H1 (cell line): ENCODE measurements at regions not wholly inside any gene's neighbourhood (a gene's known extent, or its start where the extent isn't known, plus 50 kb on each side); places are given as distances from the start of the nearest gene placed in this dataset.

Source experiments
- CTCF ChIA-PET: fragments of 300-600 bp; sonication (Branson Sonifier 250); formaldehyde crosslinking; loops from one replicate; lab custom pipeline; 2021; ENCODE audit not compliant: partially characterized antibody; lab: Charles Lee
- POLR2A ChIA-PET: fragments of 300-600 bp; sonication (Branson Sonifier 250); formaldehyde crosslinking; loops from one replicate; lab custom pipeline; 2021; ENCODE audit warnings: inconsistent platforms; ENCODE audit not compliant: partially characterized antibody; lab: Charles Lee
- DNase-seq, 2 experiments: peaks; one replicate each; pipeline versions ENCODE4 v3.0.0 to v3.0.0-alpha.2; 2010 to 2022; ENCODE audit warnings: low spot score in 2 of 2, low read depth in 1 of 2, mixed read lengths in 1 of 2
- FAIRE-seq: peaks from 2 replicates; lab custom pipeline; 2011; peaks lifted over from hg19 to GRCh38; lab: Jason Lieb, UNC
- H2AFZ ChIP-seq: 2 replicates; pipeline ENCODE4 v1.8.1; 2012; ENCODE audit warnings: low read length, inconsistent platforms
- H2AK5ac ChIP-seq: 2 replicates; pipeline ENCODE4 v1.6.1; 2013; ENCODE audit warnings: low read depth, low read length
- H2BK120ac ChIP-seq: replicated peaks from 2 replicates; pipeline ENCODE3; 2013; ENCODE audit warnings: low read depth, low read length, inconsistent platforms
- H2BK12ac ChIP-seq: 2 replicates; pipeline ENCODE4 v1.6.1; 2013; ENCODE audit warnings: low read depth, low read length
- H2BK15ac ChIP-seq: 2 replicates; pipeline ENCODE4 v1.6.1; 2013; ENCODE audit warnings: low read length
- H2BK20ac ChIP-seq: 2 replicates; pipeline ENCODE4 v1.6.1; 2013; ENCODE audit warnings: low read length
- H2BK5ac ChIP-seq: 2 replicates; pipeline ENCODE4 v1.6.1; 2013; ENCODE audit warnings: low read depth, low read length
- H3K14ac ChIP-seq: 2 replicates; pipeline ENCODE4 v1.6.1; 2013; ENCODE audit warnings: inconsistent platforms; ENCODE audit not compliant: insufficient read length
- H3K18ac ChIP-seq: 2 replicates; pipeline ENCODE4 v1.6.1; 2013; ENCODE audit warnings: low read length; ENCODE audit errors: extremely low read depth
- H3K23ac ChIP-seq: 2 replicates; pipeline ENCODE4 v1.6.1; 2013; ENCODE audit warnings: inconsistent platforms; ENCODE audit not compliant: insufficient read length
- H3K23me2 ChIP-seq: 2 replicates; pipeline ENCODE4 v1.6.1; 2013; ENCODE audit warnings: low read depth, low read length
- H3K27ac ChIP-seq: 2 replicates; pipeline ENCODE4 v1.6.1; 2011; ENCODE audit warnings: low read depth, low read length, inconsistent platforms
- H3K27me3 ChIP-seq, 4 experiments: replicated peaks in 1 of 4; 1 replicate in 1 of 4; 2 replicates in 3 of 4; pipeline versions ENCODE4 v1.6.1 to v1.8.1; 2011 to 2013; ENCODE audit warnings: low read length in 3 of 4, mild to moderate bottlenecking in 3 of 4, inconsistent platforms in 2 of 4, mixed read lengths in 2 of 4, moderate library complexity in 1 of 4; ENCODE audit not compliant: control insufficient read depth in 3 of 4, insufficient read depth in 3 of 4; ENCODE audit errors: extremely low read depth in 1 of 4
- H3K36me3 ChIP-seq, 4 experiments: 2 replicates each; pipeline versions ENCODE4 v1.6.1 to v1.8.1; 2011 to 2013; ENCODE audit warnings: mild to moderate bottlenecking in 4 of 4, low read length in 3 of 4, moderate library complexity in 2 of 4, control low read depth in 1 of 4, inconsistent platforms in 1 of 4; ENCODE audit not compliant: insufficient read depth in 4 of 4, control insufficient read depth in 2 of 4
- H3K4ac ChIP-seq: replicated peaks from 2 replicates; pipeline ENCODE3; 2013; ENCODE audit warnings: low read length, low read depth, mixed read lengths, inconsistent platforms; ENCODE audit not compliant: insufficient read length
- H3K4me1 ChIP-seq, 4 experiments: replicated peaks in 1 of 4; 1 replicate in 1 of 4; 2 replicates in 3 of 4; pipeline versions ENCODE4 v1.6.1 to v1.8.1; 2011 to 2013; ENCODE audit warnings: low read length in 3 of 4, inconsistent platforms in 2 of 4, mixed read lengths in 1 of 4; ENCODE audit not compliant: insufficient read depth in 4 of 4, control insufficient read depth in 3 of 4
- H3K4me2 ChIP-seq, 2 experiments: 2 replicates each; pipeline versions ENCODE4 v1.6.1 to v1.8.1; 2011 to 2013; ENCODE audit warnings: low read depth in 2 of 2, low read length in 2 of 2, control low read depth in 1 of 2, inconsistent platforms in 1 of 2, mild to moderate bottlenecking in 1 of 2; ENCODE audit not compliant: insufficient read depth in 1 of 2
- H3K4me3 ChIP-seq, 4 experiments: fragments of 200-600, 300-600 bp in 1 of 4; sonication (generic), shearing (Covaris generic), sonication (Bioruptor Twin) in 1 of 4; 2 replicates each; pipeline versions ENCODE4 v1.5.1 to v1.8.1; 2011 to 2016; ENCODE audit warnings: low read length in 4 of 4, low read depth in 3 of 4, control low read depth in 2 of 4, inconsistent platforms in 2 of 4, mild to moderate bottlenecking in 2 of 4, mixed read lengths in 1 of 4, moderate library complexity in 1 of 4; ENCODE audit not compliant: insufficient read depth in 2 of 4; ENCODE audit errors: extremely low read depth in 1 of 4
- H3K56ac ChIP-seq: replicated peaks from 2 replicates; pipeline ENCODE3; 2013; ENCODE audit warnings: low read depth, mild to moderate bottlenecking, mixed read lengths, low read length, inconsistent platforms; ENCODE audit not compliant: insufficient read length
- H3K79me1 ChIP-seq: 2 replicates; pipeline ENCODE4 v1.6.1; 2013; ENCODE audit warnings: low read depth, low read length, control low read depth
- H3K79me2 ChIP-seq, 2 experiments: 2 replicates each; pipeline versions ENCODE4 v1.6.1 to v1.8.1; 2012 to 2013; ENCODE audit warnings: low read length in 2 of 2, mild to moderate bottlenecking in 2 of 2, inconsistent platforms in 1 of 2; ENCODE audit not compliant: insufficient read depth in 2 of 2, control insufficient read depth in 1 of 2
- H3K9ac ChIP-seq, 4 experiments: replicated peaks in 1 of 4; 1 replicate in 1 of 4; 2 replicates in 3 of 4; pipeline versions ENCODE4 v1.6.1 to v1.8.1; 2011 to 2013; ENCODE audit warnings: low read depth in 3 of 4, low read length in 3 of 4, control low read depth in 2 of 4, mild to moderate bottlenecking in 2 of 4, moderate library complexity in 2 of 4, inconsistent platforms in 1 of 4; ENCODE audit errors: extremely low read depth in 1 of 4
- H3K9me3 ChIP-seq, 2 experiments: 2 replicates each; pipeline versions ENCODE4 v1.6.1 to v1.8.1; 2012 to 2013; ENCODE audit warnings: mild to moderate bottlenecking in 2 of 2, moderate library complexity in 2 of 2, control low read depth in 1 of 2, inconsistent platforms in 1 of 2, low read depth in 1 of 2, low read length in 1 of 2, mixed read lengths in 1 of 2; ENCODE audit not compliant: insufficient read depth in 2 of 2
- H4K20me1 ChIP-seq, 2 experiments: replicated peaks in 1 of 2; 2 replicates each; pipeline versions ENCODE3 to v1.8.1; 2011 to 2013; ENCODE audit warnings: inconsistent platforms in 2 of 2, low read length in 2 of 2, mild to moderate bottlenecking in 1 of 2; ENCODE audit not compliant: insufficient read depth in 2 of 2, control insufficient read depth in 1 of 2
- H4K5ac ChIP-seq: 2 replicates; pipeline ENCODE4 v1.6.1; 2013; ENCODE audit warnings: low read length, low read depth, mixed read lengths, inconsistent platforms; ENCODE audit not compliant: insufficient read length
- H4K8ac ChIP-seq: 2 replicates; pipeline ENCODE4 v1.8.0; 2013; ENCODE audit warnings: mild to moderate bottlenecking, moderate library complexity, low read length, inconsistent platforms; ENCODE audit not compliant: insufficient read depth; ENCODE audit errors: extremely low read depth
- H4K91ac ChIP-seq: replicated peaks from 2 replicates; pipeline ENCODE3; 2013; ENCODE audit warnings: low read length, mixed read lengths, inconsistent platforms; ENCODE audit not compliant: insufficient read length
- ASH2L ChIP-seq: fragments of 200-600, 300-600 bp; sonication (generic); IDR thresholded peaks from one replicate; pipeline ENCODE4 v1.7.1; 2017; ENCODE audit warnings: low read length
- BCL11A ChIP-seq, 2 experiments: IDR thresholded peaks; one replicate each; pipeline ENCODE4 v1.6.1; 2011; ENCODE audit warnings: low read depth in 2 of 2, low read length in 2 of 2, mild to moderate bottlenecking in 2 of 2
- PHF8 ChIP-seq: fragments of 200-600 bp; sonication (generic); conservative IDR thresholded peaks from 2 replicates; pipeline ENCODE4 v1.7.1; 2012; ENCODE audit warnings: low read depth, mild to moderate bottlenecking, inconsistent platforms, low read length, moderate library complexity
- SAP30 ChIP-seq: fragments of 300-600 bp; sonication (generic); IDR thresholded peaks from 2 replicates; pipeline ENCODE4 v1.7.1; 2012; ENCODE audit warnings: low read length, moderate library complexity, mild to moderate bottlenecking, inconsistent platforms; ENCODE audit not compliant: insufficient read depth, insufficient replicate concordance
- WGBS, 2 experiments: shearing (Covaris generic) in 1 of 2; methylation state at CpG; one replicate each; pipeline versions ENCODE4 v1.1.6 to v1.1.7; 2013 to 2015; ENCODE audit warnings: low lambda C conversion rate in 2 of 2, mixed read lengths in 2 of 2, inconsistent platforms in 1 of 2, low coverage in 1 of 2, missing lambda C conversion rate in 1 of 2; ENCODE audit not compliant: insufficient replicate concordance in 2 of 2, insufficient coverage in 1 of 2, insufficient read length in 1 of 2; ENCODE audit errors: extremely low coverage in 1 of 2, missing lambda C conversion rate in 1 of 2; 5-methylcytosine and 5-hydroxymethylcytosine counted together
- TF ChIP-seq, protein P1 (sequence below): IDR thresholded peaks from 2 replicates; pipeline ENCODE4 v1.6.1; 2012; ENCODE audit warnings: inconsistent platforms

DNA sequence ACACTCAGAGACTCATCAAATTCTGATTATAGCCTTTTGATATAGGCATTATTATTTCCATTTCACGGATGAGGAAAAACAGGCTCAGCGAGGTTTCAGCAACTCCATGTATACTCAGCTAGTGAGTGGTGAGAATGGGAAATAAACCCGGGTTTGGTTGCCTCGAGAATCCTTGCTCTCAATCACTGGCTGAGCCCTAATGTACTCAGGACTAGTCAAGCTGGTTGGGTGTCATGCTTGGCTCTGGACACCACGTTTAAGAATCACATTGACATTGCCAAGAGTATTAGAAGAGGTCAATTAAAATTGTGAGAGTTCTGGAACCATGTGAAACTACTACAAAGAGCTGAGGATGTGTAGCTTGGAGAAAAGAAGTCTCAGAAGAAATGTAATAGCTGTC lies 444.5 kb downstream of the MFSD1 start:
- H3K79me2 ChIP-seq, result no peaks in the 10 kb centered on the region
- no peak overlapping the region for H2BK5ac ChIP-seq
- no peaks in the 10 kb centered on the region for H4K20me1 ChIP-seq
- ChIA-PET POLR2A (no interaction called here), CTCF (interaction anchor here (0.7 to 4.0 kb wide), 13 partner anchors 11 to 400 kb away, joined by 3 to 19 read pairs (median 4); no protein-coding TSS in a partner anchor)
- H4K8ac ChIP-seq, result no peak overlapping the region
- H2BK120ac ChIP-seq, result no peak overlapping the region
- no peak overlapping the region for H3K4me3 ChIP-seq
- H3K4me2 ChIP-seq, result no peak overlapping the region
- WGBS, 2 experiments, result 88% methylated on average over 5 of the region's 5 CpGs; no CpG with 5 or more reads in 1 of the 2 experiments
- H3K27me3 ChIP-seq, result no peaks in the 10 kb centered on the region
- H3K23ac ChIP-seq, result no peak overlapping the region
- H4K5ac ChIP-seq, result no peak overlapping the region
- H2AFZ ChIP-seq, result no peak overlapping the region
- H3K27ac ChIP-seq, result no peak overlapping the region
- no peak overlapping the region for H4K91ac ChIP-seq
- TF ChIP-seq BCL11A (IDR thresholded peaks at IDR 0.05; ENCODE audit: low read depth in 2 of 2, low read length in 2 of 2) (no peak), ASH2L (no peak), SAP30 (no peak), PHF8 (no peak)
- TF ChIP-seq, protein P1, sequence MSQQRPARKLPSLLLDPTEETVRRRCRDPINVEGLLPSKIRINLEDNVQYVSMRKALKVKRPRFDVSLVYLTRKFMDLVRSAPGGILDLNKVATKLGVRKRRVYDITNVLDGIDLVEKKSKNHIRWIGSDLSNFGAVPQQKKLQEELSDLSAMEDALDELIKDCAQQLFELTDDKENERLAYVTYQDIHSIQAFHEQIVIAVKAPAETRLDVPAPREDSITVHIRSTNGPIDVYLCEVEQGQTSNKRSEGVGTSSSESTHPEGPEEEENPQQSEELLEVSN, result no peak
- H3K9me3 ChIP-seq, result no peaks in the 10 kb centered on the region
- DNase-seq (no peak), FAIRE-seq (no peak)
- no peaks in the 10 kb centered on the region for H3K79me1 ChIP-seq
- no peak overlapping the region for H3K56ac ChIP-seq
- no peak overlapping the region for H3K14ac ChIP-seq
- no peaks in the 10 kb centered on the region for H3K36me3 ChIP-seq
- no peaks in the 10 kb centered on the region; the same call in 1 of the 2 replicates for H3K23me2 ChIP-seq
- no peak overlapping the region for H2BK20ac ChIP-seq
- H3K4me1 ChIP-seq, result no peaks in the 10 kb centered on the region
- H3K18ac ChIP-seq, result no peak overlapping the region
- H2BK15ac ChIP-seq, result no peak overlapping the region
- no peak overlapping the region for H2BK12ac ChIP-seq
- no peak overlapping the region for H2AK5ac ChIP-seq
- H3K9ac ChIP-seq, result no peak overlapping the region
- H3K4ac ChIP-seq, result no peak overlapping the region
